ENCODE measurements at regions not wholly inside any gene's neighbourhood (a gene's known extent, or its start where the extent isn't known, plus 50 kb on each side); places are given as distances from the start of the nearest gene placed in this dataset.

- ATAC-seq (no peak), DNase-seq (ENCODE audit: extremely low read depth in 1 of 4, low spot score in 3 of 4) (no peak), FAIRE-seq (no peak)
- POLR2A ChIA-PET: interaction anchor here (0.5 to 1.7 kb wide), 6 partner anchors 13 to 439 kb away, joined by 3 to 10 read pairs (median 4); no protein-coding TSS in a partner anchor
- peak overlapping the region; percentile 23; the same call in 1 of the 2 replicates for H2AFZ ChIP-seq (ENCODE audit: low read depth, low read length)
- no peaks in the 10 kb centered on the region; the same call in 2 of the 3 replicates for H3K79me2 ChIP-seq (ENCODE audit: control insufficient read depth, insufficient read depth, low read length)
- no peaks in the 10 kb centered on the region for H4K20me1 ChIP-seq (replicated peaks; ENCODE audit: control insufficient read depth, insufficient read depth, low read length)
- no peak overlapping the region for H3K27ac ChIP-seq (ENCODE audit: extremely low read depth, low read depth, low read length)
- peaks cover 11 to 39% of the 10 kb centered on the region in 2 experiments for H3K4me1 ChIP-seq (replicated peaks in 1 of 2; ENCODE audit: control insufficient read depth in 2 of 2, insufficient read depth in 2 of 2, low read length in 2 of 2)
- no peak for TF ChIP-seq FOXM1 (IDR thresholded peaks at IDR 0.05; ENCODE audit: low read depth)
- TF ChIP-seq FOXM1 (CRISPR knock-in tag; IDR thresholded peaks at IDR 0.05; ENCODE audit: low read depth): no peak
- peak; percentile 74 for TF ChIP-seq ZBTB33 (CRISPR knock-in tag; IDR thresholded peaks at IDR 0.05)
- no peak overlapping the region for H3K4me3 ChIP-seq
- peaks cover 2% of the 10 kb centered on the region for H3K9me1 ChIP-seq (ENCODE audit: control insufficient read depth, insufficient read depth, low read length)
- H3K9me3 ChIP-seq (replicated peaks; ENCODE audit: control insufficient read depth, insufficient read depth, low read depth, low read length): no peaks in the 10 kb centered on the region
- BruUV-seq (replicated peaks): no TSS peak
- H3K27me3 ChIP-seq (ENCODE audit: control insufficient read depth in 2 of 2, insufficient read depth in 2 of 2, low read length in 2 of 2): no peaks in the 10 kb centered on the region
- in situ Hi-C loops (cut with MboI): loop anchor here (5.0 to 25.0 kb wide), 2 partner anchors 80 to 175 kb away; partner anchors contain the start of gene SSBP3
- no peak overlapping the region for H3K4me2 ChIP-seq (ENCODE audit: insufficient read depth, low read length)
- 77% methylated on average over 7 of the region's 8 CpGs for WGBS (ENCODE audit: insufficient coverage, low coverage, missing lambda C conversion rate)
- H3K9ac ChIP-seq (ENCODE audit: insufficient read depth in 1 of 2, low read depth in 2 of 2, low read length in 2 of 2): peak overlapping the region in 1 of 2 experiments; percentile 19; a peak in 1 of 4 replicates
- intact Hi-C loops (cut with micrococcal nuclease): loop anchor here (10.0 kb wide), 1 partner anchor 272 kb away; no protein-coding TSS in a partner anchor
- CTCF ChIA-PET (ENCODE audit: low intra/inter-chr PET ratio): interaction anchor here (0.9 to 3.7 kb wide), 2 partner anchors 80 to 365 kb away, joined by 3 to 34 read pairs; partner anchors contain the start of gene SSBP3
- H3K36me3 ChIP-seq (ENCODE audit: control insufficient read depth, insufficient read depth, low read length): no peaks in the 10 kb centered on the region
Observed at GRCh38 chr1:54486907-54487306, 61.1 kb upstream of the ACOT11 start.

All from K562 (cell line).